Naive thymus-derived CD8-positive, alpha-beta T cell (primary cell): ENCODE measurements at regions not wholly inside any gene's neighbourhood (a gene's known extent, or its start where the extent isn't known, plus 50 kb on each side); places are given as distances from the start of the nearest gene placed in this dataset.

Experiments used
- ATAC-seq, 2 donors: fragments of 150-1000 bp; cut with Tn5 transposase in 1 of 2; sonication (Bioruptor Pico), chemical (Tn5 transposase) in 1 of 2; 1 replicate in 1 of 2; 2 replicates in 1 of 2; pipeline ENCODE4 v1.10.0; 2021; ENCODE audit warnings: mild to moderate bottlenecking in 2 of 2, moderate library complexity in 2 of 2
- POLR2A ChIA-PET: fragments of 350-600 bp; sonication (Branson Sonifier 250); formaldehyde crosslinking; loops from one replicate; lab custom pipeline; 2021; ENCODE audit warnings: antibody characterized with exemption; lab: Charles Lee
- DNase-seq, 10 donors: peaks; one replicate each; pipeline versions ENCODE4 v3.0.0 to v3.0.0-alpha.2; 2020 to 2022
- H3K27ac Mint-ChIP-seq, 10 donors: one replicate each; pipeline ENCODE4 v1.8.0; 2020 to 2022; ENCODE audit warnings: mild to moderate bottlenecking in 10 of 10, mixed read lengths in 10 of 10, moderate library complexity in 4 of 10, inconsistent platforms in 1 of 10
- H3K27me3 Mint-ChIP-seq, 5 donors: one replicate each; pipeline ENCODE4 v1.8.0; 2021 to 2022; ENCODE audit warnings: mixed read lengths in 5 of 5
- H3K36me3 Mint-ChIP-seq, 3 donors: one replicate each; pipeline ENCODE4 v1.8.0; 2020 to 2022; ENCODE audit warnings: mixed read lengths in 3 of 3, mild to moderate bottlenecking in 2 of 3, inconsistent platforms in 1 of 3
- H3K4me1 Mint-ChIP-seq, 4 donors: one replicate each; pipeline ENCODE4 v1.8.0; 2021 to 2022; ENCODE audit warnings: mixed read lengths in 4 of 4
- H3K4me3 Mint-ChIP-seq, 10 donors: one replicate each; pipeline ENCODE4 v1.8.0; 2020 to 2022; ENCODE audit warnings: mild to moderate bottlenecking in 10 of 10, mixed read lengths in 10 of 10, moderate library complexity in 6 of 10, inconsistent platforms in 1 of 10
- H3K9me3 Mint-ChIP-seq, 9 donors: one replicate each; pipeline ENCODE4 v1.8.0; 2020 to 2022; ENCODE audit warnings: mixed read lengths in 9 of 9, mild to moderate bottlenecking in 3 of 9, inconsistent platforms in 1 of 9, moderate library complexity in 1 of 9

DNA sequence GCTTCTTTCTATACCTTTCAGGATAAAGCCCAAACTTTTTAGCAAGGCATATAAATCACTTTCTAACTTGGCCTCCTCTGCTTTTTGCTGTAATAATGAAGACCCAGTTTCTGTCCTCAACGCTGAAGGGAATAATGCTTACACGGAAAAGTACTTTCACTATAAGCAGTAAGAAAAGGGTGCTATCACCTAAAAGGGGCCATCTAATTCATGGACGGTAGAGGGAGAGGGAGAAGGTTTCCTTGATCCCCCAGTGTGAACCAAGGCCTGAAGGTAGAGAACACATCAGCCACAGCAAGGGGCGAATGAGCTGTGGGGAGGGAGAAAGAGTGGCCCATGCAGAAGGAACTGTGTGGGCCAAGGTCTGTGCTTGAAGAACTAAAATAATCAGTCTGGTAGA lies 417.7 kb upstream of the CLINT1 start:
- Mint-ChIP-seq H3K4me3 (no peak overlapping the region), H3K27ac (no peak overlapping the region), H3K27me3 (peaks cover 0 to 3% (median 0%) of the 10 kb centered on the region in 5 donors), H3K9me3 (peaks cover 0 to 3% (median 0%) of the 10 kb centered on the region in 9 donors), H3K4me1 (peaks cover 0 to 2% (median 0%) of the 10 kb centered on the region in 4 donors), H3K36me3 (peaks cover 0 to 6% (median 0%) of the 10 kb centered on the region in 3 donors)
- POLR2A ChIA-PET = no interaction called here
- DNase-seq (no peak), ATAC-seq (no peak)

DNA sequence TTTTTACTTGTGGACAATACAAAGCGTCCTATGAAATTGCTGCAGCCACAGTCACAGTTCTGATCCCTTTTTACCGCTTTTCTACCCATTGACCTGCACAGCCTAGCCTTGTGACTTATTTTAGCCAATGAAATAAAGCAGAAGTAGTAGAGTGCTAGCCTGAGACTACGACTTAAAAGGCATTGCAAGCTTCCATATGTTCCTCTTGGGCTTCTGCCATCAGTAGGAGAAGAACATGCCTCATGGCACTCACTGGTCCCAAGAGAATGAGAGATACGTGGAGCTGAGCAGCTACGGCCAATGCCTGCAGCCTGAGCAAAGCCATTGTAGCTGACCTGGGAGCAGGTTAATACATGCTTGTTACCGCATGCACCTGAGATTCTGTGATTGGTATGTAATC lies 416.6 kb upstream of the CLINT1 start:
- H3K27me3 Mint-ChIP-seq = peaks cover 0 to 3% (median 0%) of the 10 kb centered on the region in 5 donors
- H3K4me3 Mint-ChIP-seq = no peak overlapping the region
- DNase-seq (no peak), ATAC-seq (no peak)
- H3K9me3 Mint-ChIP-seq = no peaks in the 10 kb centered on the region
- no peak overlapping the region for H3K27ac Mint-ChIP-seq
- no peaks in the 10 kb centered on the region for H3K36me3 Mint-ChIP-seq
- POLR2A ChIA-PET = no interaction called here
- H3K4me1 Mint-ChIP-seq = peaks cover 0 to 2% (median 0%) of the 10 kb centered on the region in 4 donors

DNA sequence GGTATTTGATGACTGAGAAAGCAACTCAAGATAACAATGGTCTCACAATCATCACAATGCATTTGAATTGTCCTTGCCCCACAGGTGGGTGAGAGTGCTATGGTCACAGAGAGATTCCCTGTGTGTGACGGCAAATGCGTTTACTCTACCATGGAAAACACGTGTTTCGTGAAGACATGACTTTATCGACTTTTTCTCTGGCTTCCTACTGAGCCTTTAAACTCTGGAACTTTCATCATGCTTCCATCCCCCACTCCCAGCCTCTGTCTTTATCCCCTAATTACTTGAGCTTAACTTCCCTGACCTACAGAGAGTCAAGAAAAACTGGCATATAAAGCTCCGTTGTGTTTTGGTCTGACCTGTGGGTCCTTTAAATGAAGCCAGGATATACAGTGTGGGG lies 414.1 kb upstream of the CLINT1 start:
- Mint-ChIP-seq H3K27ac (no peak overlapping the region), H3K27me3 (peaks cover 0 to 3% (median 0%) of the 10 kb centered on the region in 5 donors), H3K36me3 (peaks cover 0 to 8% (median 0%) of the 10 kb centered on the region in 3 donors), H3K4me3 (no peak overlapping the region), H3K4me1 (peaks cover 0 to 2% (median 0%) of the 10 kb centered on the region in 4 donors), H3K9me3 (peaks cover 0 to 10% (median 2%) of the 10 kb centered on the region in 9 donors)
- POLR2A ChIA-PET = no interaction called here
- ATAC-seq = no peak
- DNase-seq = no peak

DNA sequence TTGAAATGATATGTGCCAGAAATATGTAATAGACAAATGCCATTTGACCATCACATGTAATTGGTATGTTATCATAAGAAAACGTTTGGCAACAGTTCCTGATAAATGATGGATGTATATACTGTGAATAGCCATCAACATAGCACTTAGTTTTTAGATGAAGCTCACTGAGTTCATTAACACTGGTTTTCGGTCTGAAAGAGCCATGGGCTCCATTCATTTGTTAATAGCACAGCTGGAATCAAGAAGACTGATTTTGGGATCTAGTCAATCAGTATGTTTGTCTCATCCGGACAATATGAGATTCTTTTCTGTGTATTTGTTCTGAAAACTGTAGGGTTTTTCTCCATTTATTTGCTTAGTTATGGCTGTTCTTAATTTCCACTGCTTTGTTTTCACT lies 413.5 kb upstream of the CLINT1 start:
- H3K4me1 Mint-ChIP-seq = peaks cover 0 to 2% (median 0%) of the 10 kb centered on the region in 4 donors
- no peak for ATAC-seq
- H3K27ac Mint-ChIP-seq = no peak overlapping the region
- peaks cover 0 to 16% (median 5%) of the 10 kb centered on the region in 9 donors for H3K9me3 Mint-ChIP-seq
- POLR2A ChIA-PET = no interaction called here
- no peak for DNase-seq
- no peak overlapping the region for H3K4me3 Mint-ChIP-seq
- peaks cover 0 to 8% (median 5%) of the 10 kb centered on the region in 3 donors for H3K36me3 Mint-ChIP-seq
- peaks cover 0 to 3% (median 0%) of the 10 kb centered on the region in 5 donors for H3K27me3 Mint-ChIP-seq

DNA sequence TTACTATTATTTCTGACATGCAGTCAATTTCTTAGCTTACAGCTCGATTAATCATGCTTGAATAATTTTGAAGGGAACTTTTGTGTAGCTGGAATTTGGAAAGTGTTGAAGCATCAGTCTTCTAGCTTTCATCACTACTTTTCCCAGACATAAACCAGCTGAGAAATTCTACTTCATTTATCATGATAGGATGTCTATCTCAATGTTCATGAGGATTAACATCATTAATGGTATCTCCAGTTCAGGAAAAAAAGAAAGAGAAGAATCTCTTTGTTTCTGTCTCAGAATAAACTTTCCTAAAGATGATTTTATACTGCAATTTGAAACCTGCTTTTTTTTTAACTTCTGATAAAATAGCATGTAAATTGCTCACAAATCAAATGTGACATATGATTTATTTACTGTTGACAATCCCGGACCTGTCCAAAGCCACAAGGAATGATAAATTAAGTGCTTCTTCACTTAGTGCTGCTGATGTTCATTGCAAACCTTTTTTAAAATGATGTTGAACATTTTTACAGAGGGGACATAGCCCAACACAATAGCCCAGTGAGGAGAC lies 412.1 kb upstream of the CLINT1 start:
- H3K4me1 Mint-ChIP-seq = no peaks in the 10 kb centered on the region
- peaks cover 0 to 12% (median 8%) of the 10 kb centered on the region in 3 donors for H3K36me3 Mint-ChIP-seq
- H3K4me3 Mint-ChIP-seq = no peak overlapping the region
- H3K27me3 Mint-ChIP-seq = peaks cover 0 to 3% (median 0%) of the 10 kb centered on the region in 5 donors
- DNase-seq (no peak), ATAC-seq (no peak)
- POLR2A ChIA-PET = no interaction called here
- peaks cover 0 to 25% (median 7%) of the 10 kb centered on the region in 9 donors for H3K9me3 Mint-ChIP-seq
- peak overlapping the region in 1 of 10 donors; percentile 1 for H3K27ac Mint-ChIP-seq

DNA sequence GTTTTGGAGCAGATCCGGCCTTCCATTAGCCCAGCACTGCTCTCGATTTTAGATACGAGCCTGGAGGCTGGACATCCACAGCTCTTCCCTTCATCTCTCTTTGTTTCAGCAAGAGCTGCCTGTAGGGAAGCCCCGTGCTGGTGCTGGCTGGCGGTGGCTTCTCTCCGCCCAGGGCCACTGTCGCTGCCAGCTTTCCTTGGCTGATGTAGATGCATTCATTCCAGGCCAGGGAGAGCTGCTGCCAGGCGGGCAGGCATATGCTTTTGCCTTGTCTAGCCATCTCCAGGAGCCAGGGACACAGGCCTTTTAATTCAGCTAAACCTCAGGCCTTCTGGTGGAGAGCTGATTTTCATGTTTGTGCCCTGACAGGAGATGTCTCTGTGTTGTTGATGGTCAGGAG lies 409.3 kb upstream of the CLINT1 start:
- no peaks in the 10 kb centered on the region for H3K27me3 Mint-ChIP-seq
- no peaks in the 10 kb centered on the region for H3K4me1 Mint-ChIP-seq
- POLR2A ChIA-PET = no interaction called here
- no peak overlapping the region for H3K4me3 Mint-ChIP-seq
- peaks cover 0 to 25% (median 7%) of the 10 kb centered on the region in 9 donors for H3K9me3 Mint-ChIP-seq
- H3K36me3 Mint-ChIP-seq = peaks cover 0 to 12% (median 8%) of the 10 kb centered on the region in 3 donors
- peak in 1 of 10 donors; percentile 0 for DNase-seq
- no peak overlapping the region for H3K27ac Mint-ChIP-seq
- no peak for ATAC-seq

DNA sequence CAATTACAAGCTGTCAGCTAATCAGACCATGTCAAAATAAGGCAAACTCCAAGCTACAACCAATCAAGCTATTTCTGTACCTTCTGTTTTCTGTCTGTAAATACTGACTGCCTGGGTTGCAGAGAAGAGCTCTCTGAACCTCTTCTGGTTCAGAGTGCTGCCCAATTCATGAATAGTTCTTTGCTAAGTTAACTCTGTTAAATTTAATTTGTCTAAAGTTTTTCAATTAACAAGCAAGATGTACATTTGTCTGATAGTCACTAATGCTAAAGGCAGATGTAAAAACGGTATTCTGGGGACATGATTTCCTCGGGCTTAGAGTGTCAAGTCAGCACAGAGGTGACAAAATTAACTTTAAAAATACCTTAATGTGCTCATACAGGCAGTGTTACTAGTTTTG lies 408.3 kb upstream of the CLINT1 start:
- H3K36me3 Mint-ChIP-seq = peaks cover 0 to 12% (median 8%) of the 10 kb centered on the region in 3 donors
- H3K9me3 Mint-ChIP-seq = peaks cover 0 to 25% (median 7%) of the 10 kb centered on the region in 9 donors
- H3K4me3 Mint-ChIP-seq = no peak overlapping the region
- H3K27me3 Mint-ChIP-seq = no peaks in the 10 kb centered on the region
- H3K4me1 Mint-ChIP-seq = no peaks in the 10 kb centered on the region
- H3K27ac Mint-ChIP-seq = no peak overlapping the region
- ATAC-seq (no peak), DNase-seq (no peak)
- POLR2A ChIA-PET = no interaction called here

DNA sequence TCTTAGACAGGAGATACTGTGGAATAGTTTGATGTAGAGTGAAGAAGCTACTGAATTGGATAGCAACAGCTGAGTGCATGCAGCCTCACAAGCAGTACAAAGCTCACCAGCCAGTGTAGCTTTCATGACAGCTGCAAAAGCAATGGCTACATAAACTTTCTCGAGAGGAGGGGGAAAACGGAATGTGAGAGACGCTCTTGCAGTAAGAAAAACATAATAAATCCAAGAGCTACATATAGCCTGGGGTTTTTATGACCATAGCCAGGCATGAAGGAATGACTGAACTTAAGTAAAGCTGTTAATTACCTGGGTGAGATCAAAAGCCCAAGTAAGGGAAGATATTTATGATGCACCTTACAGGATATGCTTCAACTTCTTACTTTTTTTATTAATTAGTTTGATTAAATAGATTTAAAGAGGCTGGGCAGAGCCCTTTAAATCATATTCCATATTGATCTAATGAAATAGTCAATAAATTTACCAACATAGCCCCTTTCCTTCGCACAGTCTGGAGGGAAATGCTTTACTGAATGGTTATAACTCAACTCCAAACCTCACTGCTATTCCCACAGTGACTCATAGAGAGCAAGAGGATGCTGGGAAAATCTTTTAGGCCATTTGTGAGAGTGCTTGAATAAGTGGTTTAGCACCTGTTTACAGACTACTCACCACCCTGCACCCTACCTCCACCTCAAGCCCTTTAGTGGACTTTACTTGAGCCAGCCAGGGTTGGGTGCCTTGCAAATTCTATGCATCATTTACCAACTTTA lies 407.2 kb upstream of the CLINT1 start:
- H3K27ac Mint-ChIP-seq = no peak overlapping the region
- H3K4me3 Mint-ChIP-seq = no peak overlapping the region
- DNase-seq (no peak), ATAC-seq (no peak)
- no peaks in the 10 kb centered on the region for H3K27me3 Mint-ChIP-seq
- POLR2A ChIA-PET = no interaction called here
- peaks cover 0 to 25% (median 7%) of the 10 kb centered on the region in 9 donors for H3K9me3 Mint-ChIP-seq
- H3K4me1 Mint-ChIP-seq = no peaks in the 10 kb centered on the region
- peaks cover 0 to 12% (median 8%) of the 10 kb centered on the region in 3 donors for H3K36me3 Mint-ChIP-seq

DNA sequence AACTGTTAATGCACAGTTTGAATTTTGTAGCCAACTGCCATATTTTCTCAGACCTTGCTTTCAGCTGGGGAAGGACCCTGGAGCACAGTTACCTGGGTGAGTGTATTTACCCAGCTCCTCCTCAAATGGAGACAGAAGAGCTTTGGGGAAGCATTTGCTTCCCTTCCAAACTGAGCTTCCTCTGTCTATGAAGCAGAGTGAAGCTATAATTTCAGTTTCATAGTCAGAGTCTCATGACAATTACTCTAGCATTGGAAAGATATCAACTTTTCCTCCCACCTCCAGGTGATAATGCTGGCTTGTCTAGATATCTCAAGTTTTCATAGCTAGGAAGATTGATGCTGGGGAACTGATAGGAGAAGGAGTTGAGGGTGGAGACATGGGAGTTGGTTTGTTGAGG lies 406.4 kb upstream of the CLINT1 start:
- POLR2A ChIA-PET = no interaction called here
- Mint-ChIP-seq H3K4me1 (no peaks in the 10 kb centered on the region), H3K9me3 (peaks cover 0 to 25% (median 7%) of the 10 kb centered on the region in 9 donors), H3K4me3 (no peak overlapping the region), H3K27ac (no peak overlapping the region), H3K27me3 (no peaks in the 10 kb centered on the region), H3K36me3 (peaks cover 0 to 12% (median 8%) of the 10 kb centered on the region in 3 donors)
- no peak for ATAC-seq
- no peak for DNase-seq

DNA sequence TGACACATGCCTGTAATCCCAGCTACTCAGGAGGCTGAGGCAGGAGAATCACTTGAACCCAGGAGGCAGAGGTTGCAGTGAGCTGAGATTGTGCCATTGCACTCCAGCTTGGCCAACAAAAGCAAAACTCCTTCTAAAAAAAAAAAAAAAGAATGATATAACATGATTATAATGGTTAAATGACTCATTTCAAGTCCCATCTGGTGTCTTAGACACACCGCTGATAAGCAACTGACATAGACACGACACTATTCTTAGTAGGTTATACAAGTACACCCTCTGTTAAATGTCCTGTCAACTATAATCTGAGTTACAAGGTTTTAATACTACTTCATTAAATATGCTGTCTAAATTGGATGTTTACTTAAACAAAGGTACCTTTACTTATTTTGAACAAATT lies 405.3 kb upstream of the CLINT1 start:
- no peaks in the 10 kb centered on the region for H3K27me3 Mint-ChIP-seq

DNA sequence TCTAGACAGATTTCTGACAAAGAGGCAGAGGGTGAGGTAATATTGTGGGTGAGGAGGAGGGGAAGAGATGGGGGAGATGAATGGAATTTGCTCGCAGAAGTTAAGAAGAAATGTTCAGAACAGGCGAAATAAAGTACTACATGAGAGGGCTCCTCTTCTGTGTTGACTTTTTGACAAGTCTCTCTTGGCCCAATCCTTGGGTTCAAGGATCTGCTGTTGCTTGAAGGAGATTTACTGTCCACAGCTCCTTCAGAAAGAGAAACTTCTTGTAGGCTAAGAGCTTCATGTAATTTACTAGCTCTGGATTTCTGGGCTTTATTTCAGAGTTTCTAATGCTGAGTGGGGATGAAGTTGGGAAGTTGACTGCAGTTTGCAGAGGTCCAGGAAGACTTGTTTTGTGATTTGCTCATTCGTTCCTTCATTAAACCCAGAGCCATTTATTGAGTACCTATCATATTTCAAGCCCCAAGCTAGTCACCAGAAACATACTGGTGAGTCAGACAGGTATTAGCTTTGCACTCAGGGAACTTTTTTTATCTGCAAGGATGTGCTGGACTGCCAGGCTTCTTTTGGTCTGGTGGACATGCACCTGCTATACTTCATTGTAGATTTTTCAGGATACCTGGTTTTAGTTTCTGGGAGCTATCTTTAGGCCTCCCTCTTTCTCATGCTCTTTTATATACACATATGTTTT lies 402.9 kb upstream of the CLINT1 start:
- ATAC-seq (no peak), DNase-seq (no peak)
- H3K9me3 Mint-ChIP-seq = peaks cover 0 to 9% (median under 1%) of the 10 kb centered on the region in 9 donors
- H3K4me1 Mint-ChIP-seq = no peaks in the 10 kb centered on the region
- H3K36me3 Mint-ChIP-seq = peaks cover 0 to under 1% (median 0%) of the 10 kb centered on the region in 3 donors
- H3K4me3 Mint-ChIP-seq = no peak overlapping the region
- H3K27ac Mint-ChIP-seq = no peak overlapping the region
- no peaks in the 10 kb centered on the region for H3K27me3 Mint-ChIP-seq
- POLR2A ChIA-PET = no interaction called here

More for the DNA sequence above, 405.3 kb upstream of the CLINT1 start:
- peaks cover 0 to 12% (median 8%) of the 10 kb centered on the region in 3 donors for H3K36me3 Mint-ChIP-seq
- no peak for DNase-seq
- H3K27ac Mint-ChIP-seq = no peak overlapping the region
- ATAC-seq = no peak
- POLR2A ChIA-PET = no interaction called here
- H3K9me3 Mint-ChIP-seq = peaks cover 0 to 25% (median 7%) of the 10 kb centered on the region in 9 donors
- no peak overlapping the region for H3K4me3 Mint-ChIP-seq
- H3K4me1 Mint-ChIP-seq = no peaks in the 10 kb centered on the region

DNA sequence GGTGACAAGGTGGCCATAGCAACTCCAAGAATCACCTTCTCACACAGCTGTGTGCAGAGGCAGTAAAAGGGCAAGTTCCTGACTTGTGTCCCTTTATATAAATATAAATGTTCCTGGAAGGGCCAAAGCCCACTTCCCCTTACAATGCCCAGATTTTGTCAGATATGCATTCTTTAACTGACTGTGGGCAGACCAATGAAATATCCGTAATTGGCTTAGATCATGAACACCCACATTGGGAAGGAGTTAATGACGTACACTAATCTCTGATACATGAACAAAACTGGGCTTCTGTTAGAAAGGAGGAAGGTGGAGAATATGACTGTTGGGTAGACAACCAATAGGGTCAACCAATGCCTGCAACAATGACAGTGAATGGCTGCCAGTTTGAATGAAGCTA lies 397.2 kb upstream of the CLINT1 start:
- Mint-ChIP-seq H3K36me3 (no peaks in the 10 kb centered on the region), H3K4me3 (no peak overlapping the region), H3K4me1 (no peaks in the 10 kb centered on the region), H3K9me3 (peaks cover 0 to 6% (median 0%) of the 10 kb centered on the region in 9 donors), H3K27me3 (peaks cover 0 to 1% (median 0%) of the 10 kb centered on the region in 5 donors), H3K27ac (no peak overlapping the region)
- no peak for DNase-seq
- ATAC-seq = no peak
- POLR2A ChIA-PET = no interaction called here

DNA sequence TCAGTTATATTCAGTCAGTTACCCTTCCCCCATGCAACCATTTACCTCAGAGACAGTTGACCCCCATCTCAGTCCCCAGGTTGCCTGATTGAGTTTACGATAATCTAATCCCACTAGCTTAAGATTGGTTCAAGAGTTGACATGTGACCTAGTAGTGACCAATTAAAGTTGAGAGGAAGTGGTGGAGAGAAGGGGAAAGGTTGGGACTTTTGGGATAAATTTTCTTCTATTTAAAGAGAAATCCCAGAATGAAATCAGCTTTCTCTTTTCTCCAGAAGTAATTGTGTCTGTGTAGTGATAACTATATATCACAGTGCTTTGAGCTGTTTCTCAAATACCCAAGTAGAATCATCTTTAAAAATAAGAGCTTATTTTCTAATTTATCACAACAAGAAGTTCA lies 396.7 kb upstream of the CLINT1 start:
- no peak for DNase-seq
- peaks cover 0 to 6% (median 0%) of the 10 kb centered on the region in 9 donors for H3K9me3 Mint-ChIP-seq
- peaks cover 0 to 3% (median 0%) of the 10 kb centered on the region in 5 donors for H3K27me3 Mint-ChIP-seq
- ATAC-seq = no peak
- POLR2A ChIA-PET = no interaction called here
- H3K27ac Mint-ChIP-seq = no peak overlapping the region
- H3K36me3 Mint-ChIP-seq = no peaks in the 10 kb centered on the region
- no peak overlapping the region for H3K4me3 Mint-ChIP-seq
- H3K4me1 Mint-ChIP-seq = no peaks in the 10 kb centered on the region
